ENCODE measurements at regions not wholly inside any gene's neighbourhood (a gene's known extent, or its start where the extent isn't known, plus 50 kb on each side); places are given as distances from the start of the nearest gene placed in this dataset.

DNA sequence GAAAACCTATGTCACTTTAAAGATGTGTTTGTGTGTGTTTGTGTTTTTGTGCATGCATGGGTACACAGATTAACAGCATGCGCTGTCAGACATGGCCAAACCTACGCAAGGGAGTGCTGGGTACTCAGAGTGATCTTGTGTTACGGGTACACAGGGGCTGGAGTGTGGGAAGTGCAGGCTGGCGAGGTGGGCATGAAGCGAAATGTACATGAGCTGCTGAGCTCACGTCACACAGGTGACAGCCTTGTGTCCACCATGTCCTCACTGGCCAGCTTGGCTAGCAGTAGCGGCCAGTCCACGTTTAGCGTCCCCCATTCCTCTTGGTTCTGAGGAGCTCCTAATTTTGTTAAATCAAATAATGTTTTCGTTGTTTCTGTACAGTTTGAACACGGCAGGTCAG lies 979.7 kb upstream of the TMEM132C start:
- Histone ChIP-seq H3K9ac (ENCODE audit: control insufficient read depth, insufficient read depth, low read length) (no peak overlapping the region), H3K9me3 (replicated peaks; ENCODE audit: control insufficient read depth, insufficient read depth, low read length) (no peaks in the 10 kb centered on the region; the same call in 2 of the 3 replicates), H3K27ac (ENCODE audit: control insufficient read depth, insufficient read depth) (no peak overlapping the region), H3K27me3 (replicated peaks in 1 of 2; ENCODE audit: control insufficient read depth in 2 of 2, insufficient read depth in 2 of 2, low read length in 1 of 2) (no peaks in the 10 kb centered on the region), H3K36me3 (ENCODE audit: control insufficient read depth in 2 of 2, insufficient read depth in 2 of 2, low read length in 1 of 2) (no peaks in the 10 kb centered on the region), H3K79me2 (ENCODE audit: control insufficient read depth, insufficient read depth, low read length) (no peaks in the 10 kb centered on the region), H3K4me2 (ENCODE audit: control insufficient read depth, insufficient read depth) (no peak overlapping the region), H3K4me3 (no peak overlapping the region), H2AFZ (ENCODE audit: control insufficient read depth, low read depth, low read length) (no peak overlapping the region), H3K4me1 (ENCODE audit: control insufficient read depth, insufficient read depth, low read length) (no peaks in the 10 kb centered on the region), H4K20me1 (ENCODE audit: control insufficient read depth, insufficient read depth) (no peaks in the 10 kb centered on the region)
- DNase-seq (ENCODE audit: low read depth, low spot score): no peak
- no peak for TF ChIP-seq CREB1 (IDR thresholded peaks at IDR 0.05; ENCODE audit: low read depth)
- no peak for TF ChIP-seq ASH2L (IDR thresholded peaks at IDR 0.05; ENCODE audit: borderline replicate concordance, low read depth)
- no peak for TF ChIP-seq EED (IDR thresholded peaks at IDR 0.05; ENCODE audit: low read depth)
- TF ChIP-seq CTCF (IDR thresholded peaks at IDR 0.05 in 2 of 3, conservative IDR thresholded peaks at IDR 0.05 in 1 of 3; ENCODE audit: control insufficient read depth in 2 of 3, extremely low read depth in 1 of 3, insufficient read depth in 1 of 3, low read depth in 3 of 3, low read length in 3 of 3): no peak
- TF ChIP-seq TARDBP (IDR thresholded peaks at IDR 0.05; ENCODE audit: borderline replicate concordance): no peak
- no peak for TF ChIP-seq CBX3 (IDR thresholded peaks at IDR 0.05; ENCODE audit: borderline replicate concordance, low read depth)
- no peak for TF ChIP-seq HCFC1 (IDR thresholded peaks at IDR 0.05; ENCODE audit: low read length)
- TF ChIP-seq SREBF2 (IDR thresholded peaks at IDR 0.05; ENCODE audit: low read length): no peak
- no peak for TF ChIP-seq BCLAF1 (IDR thresholded peaks at IDR 0.05)
- no peak for TF ChIP-seq TCF3 (IDR thresholded peaks at IDR 0.05; ENCODE audit: borderline replicate concordance, insufficient read depth, low read depth, low read length)
- TF ChIP-seq, protein P1, sequence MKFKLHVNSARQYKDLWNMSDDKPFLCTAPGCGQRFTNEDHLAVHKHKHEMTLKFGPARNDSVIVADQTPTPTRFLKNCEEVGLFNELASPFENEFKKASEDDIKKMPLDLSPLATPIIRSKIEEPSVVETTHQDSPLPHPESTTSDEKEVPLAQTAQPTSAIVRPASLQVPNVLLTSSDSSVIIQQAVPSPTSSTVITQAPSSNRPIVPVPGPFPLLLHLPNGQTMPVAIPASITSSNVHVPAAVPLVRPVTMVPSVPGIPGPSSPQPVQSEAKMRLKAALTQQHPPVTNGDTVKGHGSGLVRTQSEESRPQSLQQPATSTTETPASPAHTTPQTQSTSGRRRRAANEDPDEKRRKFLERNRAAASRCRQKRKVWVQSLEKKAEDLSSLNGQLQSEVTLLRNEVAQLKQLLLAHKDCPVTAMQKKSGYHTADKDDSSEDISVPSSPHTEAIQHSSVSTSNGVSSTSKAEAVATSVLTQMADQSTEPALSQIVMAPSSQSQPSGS (IDR thresholded peaks at IDR 0.05; ENCODE audit: low read length): no peak
- TF ChIP-seq RAD21 (IDR thresholded peaks at IDR 0.05; ENCODE audit: insufficient read depth, low read depth, low read length): no peak
- no peak for TF ChIP-seq CBFB (IDR thresholded peaks at IDR 0.05; ENCODE audit: low read depth)
- no peak for TF ChIP-seq SPI1 (IDR thresholded peaks at IDR 0.05; ENCODE audit: borderline replicate concordance, insufficient read depth, low read depth, low read length)
- SMC1A ChIA-PET (ENCODE audit: uncharacterized antibody, unreplicated experiment): no interaction called here
- in situ Hi-C loops (cut with MboI): no loop called here
- intact Hi-C loops (cut with micrococcal nuclease; ENCODE audit: unreplicated experiment): no loop called here
- 22% methylated on average over 11 of the region's 11 CpGs for WGBS (ENCODE audit: insufficient coverage, insufficient replicate concordance, low lambda C conversion rate, missing lambda C conversion rate)
- CTCF ChIA-PET: interaction anchor here (1.1 kb wide), 1 partner anchor 17 kb away, joined by 3 read pairs; no protein-coding TSS in a partner anchor
- no TSS peak for BruUV-seq (replicated peaks)
- RAD21 ChIA-PET (ENCODE audit: unreplicated experiment): interaction anchor here (1.1 kb wide), 1 partner anchor 178 kb away, joined by 3 read pairs; no protein-coding TSS in a partner anchor
- ATAC-seq: no peak
- no peak for FAIRE-seq
- POLR2A ChIA-PET: no interaction called here
